NCI-H69 (cell line): ENCODE measurements at regions not wholly inside any gene's neighbourhood (a gene's known extent, or its start where the extent isn't known, plus 50 kb on each side); places are given as distances from the start of the nearest gene placed in this dataset.

Experiments
- DNase-seq: peaks from one replicate; lab custom pipeline; 2025; lab: John Stamatoyannopoulos, UW

DNA sequence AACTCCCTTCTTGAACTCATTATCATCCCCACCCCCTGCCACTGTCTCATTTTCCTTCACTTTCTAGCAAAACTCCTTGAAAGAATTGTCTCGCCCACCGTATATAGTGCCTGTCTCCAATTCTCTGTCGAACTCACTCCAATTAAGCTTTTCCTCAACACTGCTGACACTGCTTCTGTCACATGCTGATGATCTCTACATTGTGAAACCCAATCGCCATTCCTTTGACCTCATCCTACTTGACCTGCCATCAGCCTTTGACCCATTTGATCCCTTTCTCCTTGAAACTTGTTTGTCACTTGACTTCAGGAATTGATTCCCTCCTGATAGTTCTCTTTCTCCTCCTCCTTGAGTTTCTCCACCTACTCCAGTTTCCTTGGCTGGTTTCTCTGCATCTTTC is 54.8 kb downstream of the CCDC71L start:
- DNase-seq: no peak

DNA sequence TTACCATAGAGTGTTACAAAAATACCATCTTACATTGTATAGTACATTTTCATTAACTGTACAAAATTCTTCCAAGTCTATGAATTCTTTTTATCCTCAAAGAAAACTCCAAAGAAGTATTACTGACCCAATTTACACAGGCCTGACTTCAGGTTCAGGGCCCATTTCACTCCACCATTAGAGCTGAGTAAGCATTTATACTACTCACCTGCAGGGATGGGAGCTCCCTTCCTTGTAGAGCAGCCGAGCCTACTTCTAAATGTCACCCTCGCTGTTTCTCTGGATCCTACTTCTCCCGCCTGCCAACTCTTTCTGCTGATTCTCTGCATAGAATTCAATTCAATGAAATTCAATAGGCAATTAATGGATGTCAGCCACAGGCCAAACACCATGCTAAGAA is 56.0 kb downstream of the CCDC71L start:
- DNase-seq: peak; percentile 52

DNA sequence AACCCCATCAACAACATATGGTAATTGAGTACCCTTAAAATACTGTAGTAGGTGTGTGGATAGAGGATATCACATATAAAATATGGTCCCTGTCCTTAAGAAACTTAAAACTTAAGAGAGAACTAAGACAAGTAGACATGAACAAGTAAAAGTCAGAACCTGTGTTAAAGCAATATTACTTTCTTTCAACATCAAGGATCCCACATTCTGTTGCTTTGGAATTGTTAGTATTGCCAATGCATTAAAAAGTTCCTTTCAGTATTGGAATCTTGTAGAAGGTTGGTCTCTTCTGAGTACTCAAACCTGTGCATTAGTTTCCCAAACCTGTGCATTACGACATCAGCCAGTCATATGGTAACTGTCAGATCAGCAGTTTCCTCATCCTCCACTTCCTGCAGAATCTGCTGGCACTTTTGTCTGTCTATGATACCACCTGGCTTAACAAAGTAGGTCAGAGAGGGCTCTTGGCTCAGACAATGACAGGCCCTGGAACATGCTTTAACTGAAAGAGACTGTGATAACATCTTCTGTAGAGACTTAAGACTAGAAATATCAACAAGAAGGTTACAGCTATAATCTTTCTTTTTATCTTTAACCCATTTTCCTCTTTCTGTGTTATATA is 56.5 kb downstream of the CCDC71L start:
- DNase-seq: peak; percentile 35

- DNase-seq: peak; percentile 33
Observed at GRCh38 chr7:106603346-106603745, 57.6 kb downstream of the CCDC71L start.

DNA sequence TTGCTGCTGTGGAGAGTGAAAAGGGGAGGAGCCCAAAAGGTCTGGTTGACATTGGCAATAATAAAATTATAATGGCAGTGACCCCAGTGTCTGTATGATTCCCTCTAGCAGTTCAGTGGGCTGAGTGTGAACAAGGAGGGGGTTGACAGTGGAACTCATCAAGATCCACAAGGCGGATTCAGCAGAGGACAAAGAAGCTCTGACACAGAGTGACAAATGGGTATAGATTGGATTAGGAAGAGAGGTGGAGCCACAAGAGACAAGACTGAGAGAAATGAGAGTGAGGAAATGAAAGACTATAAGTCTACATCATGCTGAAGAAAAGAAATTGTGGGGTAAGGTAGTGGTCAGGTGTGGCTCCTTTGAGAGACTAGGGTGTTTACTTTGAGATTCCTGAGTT is 58.9 kb downstream of the CCDC71L start:
- no peak for DNase-seq

GRCh38 chr7:106600569-106601373 is 60.2 kb downstream of the CCDC71L start:
- no peak for DNase-seq

DNA sequence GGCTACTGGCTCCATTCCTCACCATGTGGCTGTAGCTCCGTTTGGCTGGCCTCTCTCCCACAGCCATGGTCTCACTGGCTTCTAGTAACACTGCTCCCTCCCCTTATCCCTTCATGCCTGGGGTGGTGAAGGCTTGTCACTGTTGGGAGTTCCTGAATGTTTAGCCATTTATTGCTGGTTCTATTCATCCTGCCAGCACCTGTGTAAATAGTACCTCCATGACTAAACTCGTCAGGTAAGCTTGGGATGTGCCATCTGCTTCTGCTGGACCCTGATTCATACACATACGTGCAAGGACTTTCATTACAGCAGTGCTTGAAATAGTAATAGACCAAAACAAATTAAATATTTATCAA is 61.6 kb downstream of the CCDC71L start:
- peak; percentile 99 for DNase-seq

DNA sequence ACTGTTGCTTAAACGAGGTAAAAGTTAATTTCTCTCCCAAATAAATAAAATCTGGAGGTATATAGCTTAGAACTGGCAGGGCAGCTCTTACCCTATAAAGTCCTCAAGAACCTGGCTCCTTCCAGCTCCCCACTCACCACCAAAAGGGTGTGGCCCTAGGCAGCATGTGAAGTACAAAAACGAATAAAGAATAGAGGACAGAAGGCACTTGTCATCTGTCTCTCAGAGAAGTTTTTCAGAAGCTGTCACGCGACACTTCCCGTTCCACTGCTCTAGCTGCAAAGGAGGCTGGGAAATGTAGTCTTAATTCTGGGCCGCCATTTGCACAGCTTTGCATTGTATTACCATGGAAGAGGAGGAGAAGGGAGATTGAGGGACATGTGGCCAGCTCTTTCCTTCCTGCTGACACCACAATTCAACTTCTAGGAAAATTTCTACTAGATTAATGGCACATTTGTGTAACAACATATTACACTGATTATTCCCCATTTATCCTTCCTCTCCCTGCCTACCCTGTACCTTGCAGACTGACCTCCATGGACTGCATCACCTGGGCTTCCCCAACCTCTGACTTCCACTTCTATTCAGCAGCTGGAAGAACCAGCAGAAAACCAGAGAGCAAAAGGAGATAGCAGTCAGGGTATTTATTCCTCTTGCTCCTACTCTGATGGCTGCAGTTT is 62.2 kb downstream of the CCDC71L start:
- peak; percentile 98 for DNase-seq

GRCh38 chr7:106597751-106598546 is 63.0 kb downstream of the CCDC71L start:
- peak; percentile 54 for DNase-seq

GRCh38 chr7:106597014-106597413 is 63.9 kb downstream of the CCDC71L start:
- peak; percentile 85 for DNase-seq

DNA sequence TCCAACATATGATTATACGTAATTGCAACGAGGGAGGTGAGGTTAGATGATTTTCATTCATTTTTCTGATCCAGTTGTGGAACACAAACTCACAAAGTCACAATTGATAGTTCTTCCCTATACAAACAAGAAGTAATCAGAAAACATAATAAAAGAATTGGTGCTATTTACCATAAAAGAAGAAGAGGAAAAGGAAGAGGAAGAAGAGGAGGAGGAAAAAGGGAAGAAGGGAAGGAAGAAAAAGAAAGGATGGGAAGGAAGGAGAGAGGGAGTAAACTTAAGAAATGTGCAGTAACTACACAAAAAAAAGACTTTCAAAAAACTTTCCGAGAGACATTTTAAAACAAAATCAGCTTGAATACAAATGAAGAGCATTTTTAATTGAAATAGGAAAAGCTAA is 65.0 kb downstream of the CCDC71L start:
- DNase-seq: no peak

GRCh38 chr7:106593028-106593417 is 67.9 kb downstream of the CCDC71L start:
- DNase-seq: no peak

DNA sequence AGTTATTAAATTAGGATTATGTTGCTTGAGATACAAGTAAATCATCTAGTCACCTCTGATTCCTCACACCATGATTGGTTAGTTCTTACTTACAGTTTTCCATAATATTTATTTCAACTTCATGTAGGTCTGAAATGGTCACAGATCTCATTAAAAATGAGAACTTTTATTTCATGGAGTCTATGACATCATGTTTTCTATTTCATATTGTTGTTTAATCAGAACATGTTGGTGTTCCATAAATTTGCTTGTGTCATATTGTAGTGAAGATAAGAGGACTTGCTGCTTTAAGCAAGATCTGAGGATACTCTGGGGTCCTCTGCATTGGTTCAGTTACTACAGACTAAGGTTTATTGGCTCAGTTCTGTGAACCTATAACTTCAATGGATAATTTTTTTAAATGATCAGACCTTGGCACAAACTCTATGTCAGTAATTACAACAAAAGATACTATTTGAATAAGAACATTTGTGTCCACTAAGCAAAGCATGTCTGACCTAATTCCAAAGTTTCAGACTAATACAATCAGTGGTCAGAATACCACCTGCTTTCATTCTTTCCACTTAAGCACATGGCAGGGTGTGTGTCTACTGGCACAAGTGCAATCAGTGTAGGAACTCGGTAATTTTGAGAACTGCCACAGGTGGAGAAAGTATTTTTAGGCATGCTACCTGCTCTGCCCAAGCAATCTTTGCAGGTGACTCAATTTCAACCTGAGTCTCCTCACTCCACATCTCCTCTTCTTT is 68.5 kb downstream of the CCDC71L start:
- peak; percentile 45 for DNase-seq

DNA sequence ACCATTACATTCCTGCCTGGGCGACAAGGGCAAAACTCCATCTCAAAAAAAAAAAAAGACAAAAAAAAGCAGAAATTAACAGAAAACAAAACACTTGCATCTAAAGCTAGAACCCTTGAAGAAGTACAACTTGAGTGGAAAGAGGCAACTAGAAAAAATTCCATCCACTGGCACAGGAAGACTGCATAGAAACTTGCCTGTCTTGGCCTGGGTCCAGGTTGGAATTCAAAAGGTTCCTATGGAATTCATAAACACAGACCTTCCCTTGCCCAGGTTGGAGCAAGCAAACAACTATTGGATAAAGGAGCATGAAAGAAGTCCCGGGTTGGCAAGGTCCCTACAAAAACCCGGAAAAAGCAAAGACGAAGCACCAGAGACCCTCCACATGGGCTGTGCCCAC is 69.8 kb downstream of the CCDC71L start:
- DNase-seq: peak; percentile 23

- no peak for DNase-seq
Observed at GRCh38 chr7:106590209-106590816, 70.6 kb downstream of the CCDC71L start.

GRCh38 chr7:106589198-106589879 is 71.6 kb downstream of the CCDC71L start:
- peak; percentile 79 for DNase-seq

DNA sequence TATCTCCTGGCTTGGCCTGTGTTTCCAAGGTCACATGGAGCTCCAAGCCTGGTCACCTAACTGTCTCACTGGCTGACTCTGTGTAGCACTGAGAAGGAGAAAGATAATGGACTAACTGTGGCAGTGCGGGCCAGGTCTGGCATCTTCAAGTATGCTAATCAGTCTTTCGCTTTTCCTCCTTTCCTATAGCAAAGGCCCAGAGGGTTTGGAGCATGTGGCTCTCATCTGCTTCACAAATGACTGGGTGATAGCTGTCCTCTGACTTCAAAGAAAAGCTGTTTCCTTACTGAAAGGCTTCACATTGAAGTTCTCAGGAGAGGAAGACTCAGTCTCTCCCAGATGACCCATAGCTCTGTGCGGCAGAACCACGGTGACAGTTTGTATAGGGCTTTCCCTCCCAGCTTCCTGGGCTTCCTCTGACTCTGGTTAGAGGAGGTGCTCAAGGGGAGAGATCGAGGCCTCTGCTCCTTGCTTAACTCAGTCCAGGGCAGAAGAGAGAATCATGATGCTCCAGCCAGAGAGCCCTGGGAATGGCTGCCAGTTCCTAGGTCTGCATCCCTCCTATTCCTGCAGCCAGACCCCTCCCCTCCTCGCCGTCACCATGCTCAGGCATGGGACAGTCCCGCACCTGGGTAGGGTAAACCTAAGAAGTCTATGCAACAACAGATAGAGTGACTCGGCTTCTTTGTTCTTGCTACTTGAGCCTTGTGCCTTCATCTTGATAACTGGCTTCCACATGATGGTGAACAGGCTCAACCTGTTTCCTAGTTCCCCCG is 72.3 kb downstream of the CCDC71L start:
- no peak for DNase-seq

GRCh38 chr7:106584914-106585759 is 75.8 kb downstream of the CCDC71L start:
- no peak for DNase-seq
